MG63 (cell line): ENCODE measurements at regions not wholly inside any gene's neighbourhood (a gene's known extent, or its start where the extent isn't known, plus 50 kb on each side); places are given as distances from the start of the nearest gene placed in this dataset.
"Not testable (repeated sequence)": the region's sequence is repeated elsewhere in the genome, so short reads cannot be mapped to it uniquely, and the experiment has no call there.

Experiments
- DNase-seq: peaks from one replicate; pipeline ENCODE4 v3.0.0-alpha.2; 2020
- H3K27me3 ChIP-seq: fragments of 250-450 bp; sonication (Bioruptor Pico); 2 replicates; pipeline ENCODE4 v1.5.1; 2020; ENCODE audit warnings: mild to moderate bottlenecking, moderate library complexity
- H3K36me3 ChIP-seq: fragments of 250-450 bp; sonication (Bioruptor Pico); 2 replicates; pipeline ENCODE4 v1.5.1; 2020; ENCODE audit warnings: mild to moderate bottlenecking, moderate library complexity
- H3K4me3 ChIP-seq: fragments of 250-450 bp; sonication (Bioruptor Pico); 2 replicates; pipeline ENCODE4 v1.5.1; 2020; ENCODE audit warnings: mild to moderate bottlenecking, moderate library complexity
- H3K9me3 ChIP-seq: fragments of 250-450 bp; sonication (Bioruptor Pico); 2 replicates; pipeline ENCODE4 v1.5.1; 2020; ENCODE audit warnings: mild to moderate bottlenecking, moderate library complexity

DNA sequence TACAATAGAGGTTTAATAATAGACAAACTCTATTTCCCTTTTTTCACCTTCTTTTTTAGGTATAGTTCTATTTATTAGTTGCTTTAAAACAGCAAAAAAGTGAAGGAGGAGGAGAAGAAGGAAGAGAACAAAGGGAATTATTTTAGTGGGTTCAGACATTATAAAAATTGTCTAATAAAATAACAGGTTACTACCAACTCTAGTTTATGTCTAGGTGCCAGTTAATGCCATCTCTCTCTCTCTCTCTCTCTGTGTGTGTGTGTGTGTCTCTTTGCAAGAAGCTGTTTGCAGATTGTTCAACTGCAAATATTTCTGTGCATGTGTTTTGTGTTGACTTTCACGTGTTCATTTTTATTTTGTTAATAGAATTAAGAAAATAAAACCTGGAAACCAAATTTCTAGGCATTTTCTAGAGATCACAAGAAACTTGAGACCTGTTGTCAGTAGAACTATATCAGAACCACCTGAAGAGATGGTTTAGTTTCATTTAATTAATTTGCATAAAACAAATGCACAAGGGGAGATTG lies 313.5 kb upstream of the SGK1 start:
- Histone ChIP-seq H3K9me3 (no peaks in the 10 kb centered on the region), H3K4me3 (no peak overlapping the region), H3K36me3 (no peaks in the 10 kb centered on the region), H3K27me3 (no peaks in the 10 kb centered on the region)
- no peak for DNase-seq

DNA sequence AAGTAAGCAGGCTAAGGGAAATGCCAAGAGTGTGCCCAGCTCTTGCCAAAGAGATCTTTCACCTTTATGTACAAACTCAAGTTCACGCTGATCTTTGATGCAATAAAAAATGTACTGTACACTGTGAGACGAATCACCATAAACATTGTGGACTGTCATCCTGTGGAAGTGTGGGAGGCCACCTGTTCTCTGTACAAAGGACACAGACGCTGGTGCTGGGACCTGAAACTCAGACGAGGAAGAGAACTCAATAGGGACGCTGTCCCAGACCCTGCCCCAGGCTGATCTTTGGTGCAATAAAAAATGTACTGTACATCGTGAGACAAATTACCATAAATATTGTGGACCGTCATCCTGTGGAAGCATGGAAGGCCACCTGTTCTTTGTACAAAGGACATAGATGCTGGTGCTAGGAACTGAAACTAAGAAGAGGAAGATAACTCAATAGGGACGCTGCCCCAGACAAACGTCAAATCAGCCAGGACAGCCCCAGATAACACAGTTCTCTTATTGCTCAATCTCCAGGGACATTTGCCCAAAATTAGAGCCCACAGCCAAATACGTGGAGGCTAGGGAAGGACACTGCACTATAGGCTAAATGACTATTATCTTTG lies 312.7 kb upstream of the SGK1 start:
- DNase-seq: no peak
- no peaks in the 10 kb centered on the region for H3K27me3 ChIP-seq
- H3K36me3 ChIP-seq: no peaks in the 10 kb centered on the region
- no peak overlapping the region for H3K4me3 ChIP-seq
- H3K9me3 ChIP-seq: no peaks in the 10 kb centered on the region

DNA sequence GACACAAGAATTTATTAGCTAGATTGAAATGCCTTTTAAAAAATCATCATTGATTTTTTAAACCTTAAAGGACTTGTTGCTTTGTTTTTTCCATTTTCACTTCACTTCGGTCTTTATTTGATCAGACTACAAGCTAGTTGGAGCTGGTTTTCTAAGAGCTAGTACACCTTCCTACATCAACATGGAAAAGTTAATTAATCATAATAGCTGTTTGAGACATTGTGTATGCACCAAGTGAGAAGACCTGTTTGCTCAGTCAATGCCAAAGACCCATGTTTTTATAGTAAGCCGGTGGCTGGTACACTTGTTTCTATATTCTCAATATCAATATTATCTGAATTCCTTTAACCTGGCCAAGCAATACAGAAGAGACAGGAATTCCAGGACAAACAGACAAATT lies 310.2 kb upstream of the SGK1 start:
- DNase-seq: no peak
- Histone ChIP-seq H3K36me3 (no peaks in the 10 kb centered on the region), H3K4me3 (no peak overlapping the region), H3K27me3 (no peaks in the 10 kb centered on the region), H3K9me3 (no peaks in the 10 kb centered on the region)

DNA sequence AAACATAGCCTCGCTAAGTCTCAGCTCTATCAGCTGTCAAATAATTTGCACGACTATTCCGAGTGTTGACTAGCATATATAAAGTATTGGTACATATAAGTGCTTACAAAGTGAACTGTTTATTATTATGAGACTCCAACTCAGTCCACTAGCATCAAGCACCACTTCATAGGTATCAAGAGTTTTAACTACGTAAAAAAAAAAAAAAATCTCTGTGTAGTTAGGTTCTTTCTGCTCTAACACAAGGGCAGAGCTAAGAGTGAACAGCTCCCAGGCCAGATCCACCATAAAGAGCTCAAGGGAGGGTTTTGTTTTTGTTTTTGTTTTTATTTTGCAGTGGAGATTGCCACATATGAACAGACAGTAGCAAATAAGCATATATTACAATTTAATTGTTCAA lies 309.8 kb upstream of the SGK1 start:
- no peak overlapping the region for H3K4me3 ChIP-seq
- H3K9me3 ChIP-seq: no peaks in the 10 kb centered on the region
- H3K27me3 ChIP-seq: no peaks in the 10 kb centered on the region
- DNase-seq: no peak
- H3K36me3 ChIP-seq: no peaks in the 10 kb centered on the region

DNA sequence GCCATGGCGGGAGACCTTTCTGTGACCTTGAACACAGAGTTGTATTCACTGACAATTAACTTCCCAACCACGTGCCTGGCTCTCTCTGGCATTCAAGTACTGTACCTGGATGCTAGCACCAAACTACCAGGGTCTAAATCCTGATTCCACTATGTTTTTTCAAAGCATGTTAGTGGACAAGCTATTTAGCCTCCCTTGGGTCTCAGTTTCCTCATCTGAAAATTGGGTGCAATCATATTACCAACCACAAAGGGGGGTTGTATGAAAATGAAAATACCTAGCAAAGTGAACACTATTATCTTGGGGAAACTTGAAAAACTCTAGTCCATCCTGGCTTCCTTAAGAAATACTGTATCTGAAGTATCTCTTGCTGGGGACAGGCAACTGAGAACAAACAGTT lies 308.7 kb upstream of the SGK1 start:
- Histone ChIP-seq H3K4me3 (no peak overlapping the region), H3K9me3 (no peaks in the 10 kb centered on the region), H3K36me3 (no peaks in the 10 kb centered on the region), H3K27me3 (no peaks in the 10 kb centered on the region)
- DNase-seq: no peak

DNA sequence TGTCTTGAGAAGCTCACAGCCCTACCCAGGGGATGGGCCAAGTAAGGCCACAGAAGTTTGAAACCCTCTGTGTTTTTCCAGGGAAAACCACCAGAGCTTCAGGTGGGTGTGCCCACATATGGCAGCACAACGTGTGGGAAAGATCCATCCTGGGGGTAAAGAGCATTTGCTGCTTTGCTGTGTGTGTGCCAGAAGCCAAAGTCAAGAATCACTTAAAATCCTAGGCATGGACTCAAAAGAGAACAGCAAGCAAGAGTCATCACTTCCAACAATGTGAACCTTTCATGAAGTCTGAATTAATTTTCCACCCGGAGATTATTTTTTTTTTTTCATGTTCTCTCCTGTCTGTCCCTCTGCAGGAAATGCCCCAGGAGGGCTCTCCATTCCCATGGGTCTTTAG lies 308.2 kb upstream of the SGK1 start:
- Histone ChIP-seq H3K9me3 (no peaks in the 10 kb centered on the region), H3K36me3 (no peaks in the 10 kb centered on the region), H3K4me3 (no peak overlapping the region), H3K27me3 (no peaks in the 10 kb centered on the region)
- DNase-seq: no peak

DNA sequence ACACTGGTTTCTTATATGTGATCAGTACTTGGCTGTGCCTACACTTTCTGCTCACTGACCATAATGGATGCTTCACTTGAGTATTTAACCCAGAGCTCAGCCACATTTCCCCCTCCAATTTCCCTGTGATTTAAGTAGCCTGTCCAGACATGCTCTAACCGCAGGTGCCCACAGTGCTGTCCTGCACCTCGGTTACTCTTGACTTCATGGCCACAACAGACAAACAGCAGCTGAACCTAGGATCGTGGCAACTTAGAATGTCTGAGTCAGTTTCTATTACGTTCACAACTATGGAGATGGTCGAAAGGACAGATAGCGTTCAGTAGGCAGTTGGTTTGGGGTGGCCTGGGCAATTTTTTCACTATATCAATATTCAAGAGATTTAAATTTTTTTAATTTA lies 306.9 kb upstream of the SGK1 start:
- H3K27me3 ChIP-seq: no peaks in the 10 kb centered on the region
- H3K4me3 ChIP-seq: no peak overlapping the region
- H3K9me3 ChIP-seq: no peaks in the 10 kb centered on the region
- DNase-seq: no peak
- no peaks in the 10 kb centered on the region for H3K36me3 ChIP-seq

DNA sequence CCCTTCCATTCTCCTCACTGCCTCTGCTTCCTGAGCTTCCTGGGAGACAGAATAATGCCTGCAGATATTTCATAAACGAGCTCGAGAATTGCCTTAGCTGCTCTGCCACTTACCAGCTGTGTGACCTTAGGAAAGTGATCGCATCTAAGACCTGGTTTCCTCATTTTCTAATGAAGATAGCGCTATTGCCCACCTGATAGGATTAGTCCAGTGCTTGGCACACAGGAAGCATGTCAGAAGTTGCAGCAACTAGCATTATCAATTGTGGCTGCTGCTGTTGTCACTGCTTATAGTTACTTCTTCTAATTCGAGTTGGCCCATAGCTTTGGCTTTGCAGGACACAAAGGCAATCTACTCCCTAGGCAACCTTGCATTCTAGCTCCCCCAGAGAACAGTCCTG lies 305.5 kb upstream of the SGK1 start:
- no peaks in the 10 kb centered on the region for H3K36me3 ChIP-seq
- H3K27me3 ChIP-seq: no peaks in the 10 kb centered on the region
- H3K4me3 ChIP-seq: no peak overlapping the region
- no peaks in the 10 kb centered on the region for H3K9me3 ChIP-seq
- no peak for DNase-seq

DNA sequence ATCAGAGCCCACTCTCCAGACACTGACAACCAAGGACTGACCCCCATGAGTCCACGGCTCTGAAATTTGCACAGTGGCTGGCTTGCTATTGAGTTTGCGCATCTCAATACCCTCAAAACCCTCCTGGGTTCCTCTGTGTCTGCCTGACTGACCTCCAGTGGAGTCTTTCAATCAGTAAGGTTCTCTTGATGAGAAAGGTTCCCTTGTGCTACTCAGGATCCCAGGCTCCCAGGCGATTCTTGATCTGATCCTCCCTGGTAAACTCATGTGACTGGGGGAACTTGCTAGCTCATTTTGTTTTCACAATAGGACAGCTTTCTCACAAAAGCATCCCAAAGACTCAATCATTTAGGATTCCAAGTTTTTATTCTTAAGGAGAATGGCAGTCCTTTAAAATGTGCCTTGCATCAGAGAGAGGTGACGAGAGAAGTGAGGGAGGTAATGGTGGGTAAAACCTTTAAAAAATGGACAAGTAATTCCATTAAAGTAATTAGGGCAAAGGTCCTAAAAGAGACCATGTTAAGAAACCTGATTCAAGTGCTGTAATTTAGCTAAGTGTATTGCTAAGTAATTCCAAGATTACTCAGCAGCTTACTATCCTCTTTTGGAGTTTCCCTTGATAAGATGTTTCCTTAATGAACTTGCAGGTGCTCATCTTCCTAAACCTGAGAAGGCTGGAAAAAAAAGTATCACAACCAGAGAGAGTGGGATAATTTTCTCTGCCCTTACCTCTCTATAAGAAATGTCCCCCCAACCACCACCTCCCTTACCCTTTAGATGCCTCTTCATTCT lies 304.7 kb upstream of the SGK1 start:
- no peaks in the 10 kb centered on the region for H3K36me3 ChIP-seq
- H3K27me3 ChIP-seq: no peaks in the 10 kb centered on the region
- no peak for DNase-seq
- no peak overlapping the region for H3K4me3 ChIP-seq
- no peaks in the 10 kb centered on the region for H3K9me3 ChIP-seq

DNA sequence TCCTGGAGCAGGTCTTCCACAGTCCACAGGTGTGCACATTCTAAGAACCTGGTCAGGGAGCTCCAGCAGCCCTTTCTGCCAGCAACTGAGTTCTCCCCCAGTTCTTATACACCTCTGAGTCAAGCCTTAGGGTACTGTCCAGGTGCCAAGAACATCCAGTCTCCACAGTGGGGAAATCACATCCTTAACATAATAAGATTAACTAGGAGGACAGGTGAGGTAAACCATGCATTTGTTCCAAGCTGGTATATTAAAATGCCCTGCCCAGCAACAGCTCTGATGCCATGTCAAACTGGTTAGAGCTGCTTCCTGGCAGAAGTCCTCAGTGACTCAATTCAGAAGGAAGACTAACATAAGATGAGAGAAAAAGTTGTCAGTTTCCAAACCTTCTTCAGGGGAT lies 303.9 kb upstream of the SGK1 start:
- Histone ChIP-seq H3K36me3 (no peaks in the 10 kb centered on the region), H3K27me3 (no peaks in the 10 kb centered on the region), H3K9me3 (no peaks in the 10 kb centered on the region), H3K4me3 (no peak overlapping the region)
- peak; percentile 13 for DNase-seq

DNA sequence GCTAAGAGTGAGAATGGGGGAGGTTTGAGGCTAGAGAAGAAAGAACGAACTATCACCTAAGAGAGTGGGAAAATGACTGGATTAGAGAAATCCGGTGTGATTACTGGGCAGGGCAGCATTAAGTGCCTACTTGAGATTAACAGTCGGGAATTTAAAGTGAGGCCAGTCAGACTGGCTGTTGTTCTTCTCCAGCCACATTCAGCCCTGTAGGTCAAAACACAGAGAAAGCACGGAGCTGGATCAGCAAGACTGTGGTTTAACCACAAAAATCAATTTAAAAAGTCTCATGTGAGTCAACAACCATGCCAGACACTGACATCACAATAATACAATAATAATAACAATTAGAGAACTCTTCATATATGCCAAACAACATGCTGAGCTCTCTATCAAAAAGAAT lies 301.9 kb upstream of the SGK1 start:
- no peaks in the 10 kb centered on the region for H3K9me3 ChIP-seq
- H3K4me3 ChIP-seq: no peak overlapping the region
- peak; percentile 20 for DNase-seq
- no peaks in the 10 kb centered on the region for H3K36me3 ChIP-seq
- H3K27me3 ChIP-seq: no peaks in the 10 kb centered on the region

DNA sequence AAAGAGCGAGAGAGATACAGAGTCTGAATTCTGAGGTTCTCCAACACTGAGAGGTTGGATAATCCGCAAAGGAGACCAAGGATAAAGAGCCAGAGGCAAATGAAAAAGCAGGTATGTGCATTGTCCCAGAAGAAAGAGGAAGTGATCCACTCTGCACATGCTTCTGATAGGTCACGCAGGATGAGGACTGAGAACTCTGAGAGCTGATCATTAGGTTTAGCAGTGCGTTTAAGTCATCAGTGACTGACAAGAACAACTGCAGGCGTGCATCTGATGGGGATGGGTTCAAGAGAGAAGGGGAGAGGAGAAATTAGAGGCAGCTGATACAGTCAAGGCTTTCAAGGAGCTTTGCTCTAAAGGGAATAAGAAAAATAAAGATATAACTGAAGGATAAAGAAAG lies 301.2 kb upstream of the SGK1 start:
- no peak for DNase-seq
- Histone ChIP-seq H3K36me3 (no peaks in the 10 kb centered on the region), H3K4me3 (no peak overlapping the region), H3K9me3 (no peaks in the 10 kb centered on the region), H3K27me3 (no peaks in the 10 kb centered on the region)

DNA sequence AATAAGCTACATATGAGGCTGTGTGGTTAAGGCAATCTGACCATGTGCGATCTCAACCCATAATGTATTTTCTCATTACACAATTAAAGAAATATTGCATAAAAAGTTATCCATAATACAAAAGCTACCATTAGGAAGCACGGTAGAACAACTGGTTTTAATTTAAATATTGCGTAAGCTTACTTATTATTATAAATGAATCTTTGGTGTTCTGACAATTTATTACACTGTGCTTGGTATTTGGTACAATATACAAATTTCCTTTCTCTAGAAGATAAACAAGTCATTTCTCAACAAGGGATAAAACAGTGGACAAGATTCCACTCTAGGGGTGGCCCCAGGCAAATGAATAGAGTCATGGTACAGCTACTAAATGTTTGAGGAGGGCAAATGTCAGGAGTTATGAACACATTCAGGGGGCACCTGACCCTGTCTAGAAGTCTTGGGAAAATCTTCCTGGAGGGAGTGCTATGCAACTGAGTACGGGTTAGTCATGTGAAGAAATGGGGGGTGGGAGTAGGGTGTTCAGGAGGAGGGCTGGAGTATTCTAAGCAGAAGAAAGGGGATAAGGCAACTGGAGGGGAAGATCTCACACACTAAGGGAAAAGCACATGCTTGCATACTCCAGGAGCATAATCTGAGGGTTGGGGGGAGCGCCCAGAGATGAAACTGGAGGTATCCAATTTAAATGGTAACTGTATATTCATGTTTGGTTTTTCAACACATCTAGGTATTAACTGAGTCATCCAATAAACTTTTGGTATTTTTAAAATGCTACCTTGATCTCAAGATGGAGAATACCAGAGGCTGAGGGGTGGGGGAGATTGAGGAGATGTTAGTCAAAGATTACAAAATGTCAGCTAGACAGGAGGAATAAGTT lies 296.9 kb upstream of the SGK1 start:
- DNase-seq: no peak
- Histone ChIP-seq H3K4me3 (no peak overlapping the region), H3K36me3 (no peaks in the 10 kb centered on the region), H3K9me3 (no peaks in the 10 kb centered on the region), H3K27me3 (no peaks in the 10 kb centered on the region)

DNA sequence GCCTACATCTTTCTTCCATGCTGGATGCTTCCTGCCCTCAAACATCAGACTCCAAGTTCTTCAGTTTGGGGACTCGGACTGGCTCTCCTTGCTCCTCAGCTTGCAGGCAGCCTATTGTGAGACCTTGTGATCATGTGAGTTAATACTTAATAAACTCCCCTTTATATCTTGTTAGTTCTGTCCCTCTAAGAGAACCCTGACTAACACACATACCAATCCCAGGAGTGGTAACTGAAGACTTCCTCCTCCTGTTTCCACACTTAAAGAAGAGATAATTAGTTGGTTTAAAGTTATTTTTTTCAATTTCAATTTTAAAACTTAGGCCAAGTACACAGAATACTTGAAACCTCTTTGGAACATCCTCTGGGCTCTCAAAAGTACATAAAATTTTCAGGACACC lies 294.2 kb upstream of the SGK1 start:
- not testable (repeated sequence) for H3K27me3 ChIP-seq, H3K9me3 ChIP-seq

DNA sequence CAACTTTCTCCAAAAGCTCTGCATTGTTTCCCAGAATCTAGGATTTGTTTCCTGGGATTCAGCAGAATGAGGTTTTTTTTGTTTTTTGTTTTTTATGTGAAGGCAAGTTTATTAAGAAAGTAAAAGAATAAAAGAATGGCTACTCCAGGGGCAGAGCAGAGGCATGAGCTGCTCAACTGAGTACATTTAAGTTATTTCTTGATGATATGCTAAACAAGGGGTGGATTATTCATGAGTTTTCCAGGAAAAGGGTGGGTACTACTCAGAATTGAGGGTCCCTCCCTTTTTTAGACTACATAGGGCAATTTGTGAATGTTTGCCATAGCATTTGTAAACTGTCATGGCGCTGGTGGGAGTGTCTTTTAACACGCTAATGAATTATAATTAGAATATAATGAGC lies 292.5 kb upstream of the SGK1 start:
- Histone ChIP-seq H3K27me3 (no peaks in the 10 kb centered on the region), H3K9me3 (no peaks in the 10 kb centered on the region), H3K36me3 (no peaks in the 10 kb centered on the region), H3K4me3 (no peak overlapping the region)
- no peak for DNase-seq

More for the DNA sequence above, 294.2 kb upstream of the SGK1 start:
- DNase-seq, H3K36me3 ChIP-seq, H3K4me3 ChIP-seq: not testable (repeated sequence)

DNA sequence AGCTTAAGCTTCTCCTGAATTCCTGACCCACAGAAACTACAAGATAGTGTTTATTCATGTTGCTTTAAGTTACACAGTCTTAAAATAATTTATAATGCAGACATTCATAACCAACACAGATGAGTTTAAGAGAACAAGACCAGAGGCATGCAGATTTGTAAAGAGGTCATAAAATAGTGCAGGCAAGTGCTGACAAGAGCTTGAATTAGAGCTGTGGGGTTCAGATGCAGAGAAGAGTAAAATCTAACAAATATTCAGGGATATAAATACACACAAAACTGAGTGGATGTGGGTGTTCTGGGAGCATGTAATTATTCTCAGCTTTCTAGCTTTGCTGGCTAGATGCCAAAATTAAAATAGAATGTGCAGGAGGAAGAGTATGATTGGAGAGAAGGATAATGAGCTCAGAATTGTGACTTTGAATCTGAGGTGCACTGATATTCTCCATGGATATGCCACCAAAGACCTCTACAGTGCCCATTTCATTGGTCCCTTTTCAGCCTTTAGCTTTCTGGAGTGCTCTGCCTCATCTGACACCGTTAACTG lies 291.9 kb upstream of the SGK1 start:
- H3K4me3 ChIP-seq: no peak overlapping the region
- H3K27me3 ChIP-seq: no peaks in the 10 kb centered on the region
- no peaks in the 10 kb centered on the region for H3K9me3 ChIP-seq
- H3K36me3 ChIP-seq: no peaks in the 10 kb centered on the region
- no peak for DNase-seq

DNA sequence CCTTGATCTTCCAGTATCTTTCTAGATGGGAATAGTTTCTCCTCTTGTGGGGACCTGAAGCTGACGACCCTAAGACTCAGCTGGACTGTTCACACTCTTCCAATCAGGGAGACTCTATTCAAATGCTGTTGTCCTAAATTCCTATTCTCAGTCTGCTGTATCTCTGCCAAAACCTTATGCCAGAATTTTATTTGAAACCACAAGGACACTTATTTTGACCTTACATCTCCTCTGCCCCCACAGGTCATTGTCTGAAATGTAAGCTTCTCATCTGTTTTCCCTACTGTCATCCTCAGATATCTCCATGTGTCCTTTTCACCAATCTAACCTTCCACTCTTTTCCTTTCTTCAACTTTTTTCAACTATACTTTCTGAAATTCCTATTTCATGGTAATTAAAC lies 289.5 kb upstream of the SGK1 start:
- Histone ChIP-seq H3K27me3 (no peaks in the 10 kb centered on the region), H3K9me3 (no peaks in the 10 kb centered on the region), H3K4me3 (no peak overlapping the region), H3K36me3 (no peaks in the 10 kb centered on the region)
- DNase-seq: no peak
